ENCODE measurements at regions not wholly inside any gene's neighbourhood (a gene's known extent, or its start where the extent isn't known, plus 50 kb on each side); places are given as distances from the start of the nearest gene placed in this dataset.

DNA sequence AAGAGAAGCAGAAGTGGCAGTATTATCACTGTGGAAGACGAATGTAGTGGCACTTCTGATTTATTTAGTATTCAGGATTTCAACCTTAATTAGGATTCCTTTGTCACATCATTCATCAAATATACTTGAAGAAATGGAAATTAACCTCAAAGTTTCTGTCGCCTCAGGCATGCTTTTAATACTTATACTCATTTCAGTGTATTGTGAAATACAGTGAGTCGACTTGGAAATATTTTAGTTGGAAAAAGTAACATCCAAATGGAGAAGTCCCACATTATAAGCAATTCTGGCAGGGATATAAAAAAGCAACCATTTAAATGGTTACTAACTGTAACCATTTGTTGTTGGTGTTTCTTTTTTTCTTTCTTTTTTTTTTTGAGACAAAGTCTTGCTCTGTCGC, 648.8 kb downstream of the ARL4A start:
- no peak for DNase-seq

DNA sequence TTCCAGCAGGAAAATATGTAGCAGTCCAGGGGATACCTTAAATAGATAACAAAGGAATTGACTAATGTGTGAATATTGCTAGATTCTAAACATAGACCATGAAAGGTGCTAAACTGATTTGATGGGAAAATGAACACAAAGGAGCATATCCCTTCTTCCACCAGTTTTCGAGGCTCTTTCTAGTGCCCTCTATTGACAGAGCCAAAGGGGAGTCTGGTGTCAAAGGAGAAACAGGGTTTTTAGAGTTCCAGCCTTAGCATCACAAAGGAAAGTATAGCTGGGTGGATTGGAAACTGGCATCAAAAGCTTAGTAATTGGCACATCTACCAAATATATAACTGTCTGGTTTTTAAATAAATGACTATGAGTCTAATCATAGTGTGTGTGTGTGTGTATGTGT, 636.8 kb downstream of the ETV1 start:
- DNase-seq, result no peak

DNA sequence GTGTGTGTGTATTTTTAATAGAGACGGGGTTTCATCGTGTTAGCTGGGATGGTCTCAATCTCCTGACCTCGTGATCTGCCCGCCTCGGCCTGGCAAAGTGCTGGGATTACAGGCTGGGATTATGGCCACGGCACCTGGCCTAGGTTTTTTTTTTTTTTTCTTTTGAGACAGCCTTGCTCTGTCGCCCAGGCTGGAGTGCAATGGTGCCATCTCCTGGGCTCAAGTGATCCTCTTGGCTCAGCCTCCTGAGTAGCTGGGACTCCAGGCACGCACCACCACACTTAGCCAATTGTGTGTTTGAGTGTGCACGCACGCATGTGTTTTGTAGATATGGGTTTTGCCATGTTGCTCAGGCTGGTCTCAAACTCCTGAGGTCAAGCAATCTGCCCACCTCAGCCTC, 629.8 kb downstream of the ETV1 start:
- DNase-seq, result no peak

DNA sequence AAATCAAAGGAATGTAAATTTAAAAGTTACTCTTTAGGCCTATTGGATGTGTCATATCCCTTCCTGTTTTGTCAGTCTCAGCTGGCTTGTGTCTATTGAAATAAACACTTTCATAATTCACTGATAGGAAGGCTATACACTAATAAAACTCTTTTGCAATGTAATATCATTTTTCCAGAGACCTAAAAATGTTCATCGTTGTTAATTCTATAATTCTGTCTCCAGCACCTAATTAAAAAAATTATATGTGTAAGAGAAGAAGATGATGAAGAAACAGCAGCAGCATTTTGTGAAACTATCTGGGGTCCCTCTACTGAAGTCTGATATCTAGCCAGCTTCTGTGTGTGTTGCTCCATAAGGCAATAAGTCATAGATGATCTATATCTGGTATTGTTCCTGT, 602.7 kb downstream of the ETV1 start:
- DNase-seq, result no peak

DNA sequence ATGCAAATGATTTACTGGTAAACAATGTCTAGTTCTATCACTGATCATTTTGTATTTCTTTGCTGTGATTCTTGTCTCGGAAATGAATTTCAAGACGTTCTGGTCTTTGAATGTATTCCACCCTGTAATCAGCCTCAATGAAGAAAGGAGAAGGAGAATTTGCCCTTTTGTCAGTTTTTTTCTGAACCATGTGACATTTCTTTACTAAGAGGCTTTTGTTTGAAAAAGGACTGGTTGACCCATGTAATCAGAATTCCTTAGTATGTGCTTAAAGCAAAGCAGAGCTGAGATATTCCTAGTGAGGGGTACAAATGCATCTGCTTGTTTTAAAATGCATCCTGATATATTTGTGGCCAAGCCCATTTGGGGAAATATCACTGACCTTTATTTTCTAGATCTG, 581.6 kb downstream of the ETV1 start:
- DNase-seq, result no peak

DNA sequence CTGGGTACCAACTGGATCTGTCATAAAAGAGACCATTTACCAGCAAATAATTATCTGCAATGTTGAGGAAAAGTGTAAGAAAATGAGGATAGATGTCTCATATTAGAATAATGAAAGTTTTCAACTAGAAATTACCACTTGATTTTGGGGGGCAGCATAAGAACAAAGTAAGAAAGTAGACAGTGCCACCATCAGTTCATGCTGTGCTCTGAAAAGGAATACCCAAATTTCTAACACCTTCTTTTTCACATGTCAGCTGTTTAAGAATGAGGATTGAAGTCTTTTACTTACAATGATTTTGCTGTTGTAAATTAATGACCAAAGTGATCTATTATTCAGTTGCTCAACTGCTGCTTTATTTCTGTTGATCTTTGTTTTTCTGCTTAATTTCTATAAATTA, 578.3 kb downstream of the ETV1 start:
- no peak for DNase-seq

DNA sequence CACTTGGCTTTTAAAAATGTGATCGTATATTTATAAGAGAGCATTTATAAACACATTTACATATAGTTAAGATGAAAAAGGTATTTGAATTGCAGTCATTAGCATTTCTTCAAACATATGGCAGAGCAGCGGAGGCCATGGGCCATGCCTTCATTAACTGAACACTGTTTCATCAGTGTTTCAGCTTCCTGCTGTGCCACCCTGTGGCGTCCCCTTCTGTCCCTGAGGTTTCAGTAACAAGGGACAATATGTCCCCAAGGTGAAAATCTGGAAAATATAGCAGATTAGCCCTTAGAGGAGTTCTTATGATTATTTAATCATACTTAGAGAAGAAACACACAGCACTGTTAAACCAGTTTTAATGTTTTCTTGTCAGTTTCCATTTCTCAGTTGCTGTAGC, 577.8 kb downstream of the ETV1 start:
- no peak for DNase-seq

DNA sequence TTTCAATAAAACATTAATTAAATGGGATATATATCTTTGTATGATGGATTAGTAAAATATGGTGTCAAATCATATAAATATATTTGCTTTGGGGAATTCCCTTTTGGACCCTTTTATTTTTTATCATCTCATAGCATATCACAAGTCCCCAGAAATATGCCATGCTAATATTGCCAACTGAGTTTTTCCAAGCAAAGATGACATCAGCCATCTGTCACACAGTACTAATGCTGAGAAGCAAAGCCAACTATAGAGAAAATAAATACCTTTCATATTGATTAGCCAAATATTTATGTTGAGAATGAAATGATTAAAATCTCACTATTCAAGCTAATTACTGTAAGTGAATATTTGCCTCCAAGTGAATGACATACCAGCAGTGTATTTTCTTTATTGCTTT, 575.3 kb downstream of the ETV1 start:
- no peak for DNase-seq

DNA sequence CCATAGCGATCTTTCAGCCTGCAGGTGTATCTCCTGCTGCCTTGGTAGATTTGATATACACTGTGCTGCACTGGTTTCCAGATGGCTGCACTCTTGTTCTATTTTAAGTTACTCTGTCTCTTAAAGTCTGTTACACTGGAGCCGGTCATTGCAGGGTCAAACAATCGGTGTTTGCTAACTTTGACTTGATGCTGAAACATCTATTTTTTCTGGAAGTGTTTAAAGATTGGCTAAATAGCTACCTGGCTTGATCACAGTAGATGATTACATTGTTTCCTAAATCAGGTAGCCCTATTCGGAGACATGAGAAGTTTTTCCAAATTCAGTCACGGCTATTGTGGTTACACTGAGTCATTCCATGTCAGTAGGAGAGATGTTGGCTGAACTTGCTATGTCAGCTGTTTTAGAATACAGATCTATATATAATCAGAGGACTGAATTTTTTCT, 574.8 kb downstream of the ETV1 start:
- DNase-seq, result no peak

DNA sequence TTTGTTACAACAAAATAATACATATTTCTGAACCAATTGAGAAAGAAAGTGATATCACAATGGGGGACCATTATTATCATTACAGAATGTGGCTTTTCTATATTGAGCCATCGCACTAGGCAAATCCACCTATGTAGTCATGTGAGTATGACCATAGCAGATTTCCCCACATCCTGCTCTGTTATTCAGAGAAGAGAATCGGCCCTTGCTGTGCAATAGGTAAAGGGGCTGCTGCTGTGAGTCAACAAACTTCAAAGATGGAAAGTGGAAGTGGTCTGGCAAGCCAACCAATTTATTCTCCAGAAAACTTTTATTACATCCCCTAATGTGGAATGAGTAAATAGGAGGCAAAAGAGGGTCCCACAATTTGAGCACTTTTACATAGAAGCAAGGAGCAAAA, 573.4 kb downstream of the ETV1 start:
- no peak for DNase-seq

DNA sequence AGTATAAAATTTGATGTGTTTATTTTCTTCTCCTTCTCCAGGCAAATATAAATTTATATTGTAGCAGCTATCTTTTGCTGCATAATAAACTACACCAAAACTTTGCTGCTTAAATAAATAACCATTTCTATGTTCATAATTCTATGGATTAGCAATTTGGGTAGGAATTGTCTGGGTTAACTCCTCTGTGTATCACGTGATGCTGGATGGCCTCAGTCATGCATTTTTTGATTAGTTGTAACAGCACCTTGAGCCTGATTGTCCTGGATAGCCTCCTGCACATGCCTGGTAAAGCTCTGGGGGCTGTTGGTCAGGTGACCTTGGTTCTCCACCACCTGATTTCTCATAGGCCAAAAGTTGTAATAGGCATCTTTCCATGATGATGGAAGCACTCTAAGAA, 572.9 kb downstream of the ETV1 start:
- no peak for DNase-seq

DNA sequence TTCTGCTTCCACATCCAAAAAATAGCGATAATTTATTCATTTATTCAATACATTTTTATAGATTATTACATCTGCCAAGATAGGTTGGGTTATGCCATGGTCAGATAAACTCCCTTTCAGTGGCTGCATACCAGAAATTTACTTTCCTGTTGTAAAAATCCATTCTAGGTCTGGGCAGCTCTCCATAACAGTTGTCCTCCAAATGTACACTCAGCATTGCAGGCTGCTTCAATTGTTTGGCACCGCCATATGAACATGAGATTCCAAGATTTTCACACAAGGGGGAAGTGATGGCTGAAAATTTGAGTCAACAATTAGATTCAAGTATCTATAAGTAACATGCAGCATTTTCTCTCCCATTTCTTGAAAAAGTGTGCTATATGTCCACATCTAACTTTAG, 568.7 kb downstream of the ETV1 start:
- no peak for DNase-seq

DNA sequence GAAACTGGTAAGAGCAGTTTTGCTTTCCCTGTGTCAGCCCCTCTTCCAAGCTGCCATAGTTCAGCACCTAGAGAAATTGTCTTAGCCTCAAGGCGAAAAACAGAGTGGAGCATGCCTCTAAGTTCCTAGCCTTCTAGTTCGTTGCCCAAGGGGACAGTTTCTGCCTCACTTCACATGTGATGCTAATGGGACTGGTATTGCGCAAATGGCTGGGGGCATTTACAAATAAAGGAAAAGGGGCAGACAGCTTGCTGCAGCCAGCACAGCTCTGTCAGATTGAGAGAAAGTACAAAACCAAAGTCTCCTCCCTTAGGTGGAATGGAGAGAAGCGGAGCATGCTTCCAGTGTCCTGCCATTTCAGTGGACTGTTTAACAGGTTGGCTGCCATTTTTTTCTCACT, 567.7 kb downstream of the ETV1 start:
- no peak for DNase-seq

DNA sequence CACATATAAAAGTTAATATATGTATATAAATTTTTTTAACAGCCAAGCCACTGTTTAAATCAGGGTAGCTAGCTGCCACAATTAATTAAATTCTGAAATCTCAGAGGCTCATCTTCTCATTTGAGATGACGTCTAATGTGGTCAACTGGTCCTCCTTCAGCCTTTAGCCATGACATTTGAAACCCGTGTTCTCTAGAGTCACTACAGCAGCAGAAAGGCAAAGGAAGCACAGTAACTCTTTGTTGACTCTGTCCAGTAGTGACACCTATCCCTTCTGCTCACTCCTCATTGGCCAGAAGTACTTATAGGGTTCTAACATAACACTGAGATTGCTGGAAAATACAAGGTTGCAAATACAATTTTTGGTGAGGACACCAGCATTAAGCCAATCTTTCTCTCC, 555.5 kb downstream of the ETV1 start:
- no peak for DNase-seq

DNA sequence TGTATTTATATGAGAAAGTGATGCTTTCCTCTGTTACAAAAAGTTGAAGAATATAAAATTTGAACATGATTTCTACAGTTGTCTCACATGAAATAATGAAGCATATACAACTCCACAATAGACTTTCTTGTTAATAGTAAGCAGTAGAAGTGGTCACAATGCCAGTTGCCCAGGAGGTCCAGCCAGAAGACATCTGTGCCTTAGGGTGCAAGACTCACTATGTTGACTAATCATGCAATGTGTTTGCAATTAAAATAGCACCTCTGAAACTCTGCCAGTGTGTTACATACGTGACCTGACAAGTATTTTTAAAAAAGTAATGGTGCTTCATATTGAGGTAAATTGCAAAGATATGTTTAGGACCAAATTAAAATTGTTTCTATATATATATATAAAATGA, 547.2 kb downstream of the ETV1 start:
- DNase-seq, result no peak

DNA sequence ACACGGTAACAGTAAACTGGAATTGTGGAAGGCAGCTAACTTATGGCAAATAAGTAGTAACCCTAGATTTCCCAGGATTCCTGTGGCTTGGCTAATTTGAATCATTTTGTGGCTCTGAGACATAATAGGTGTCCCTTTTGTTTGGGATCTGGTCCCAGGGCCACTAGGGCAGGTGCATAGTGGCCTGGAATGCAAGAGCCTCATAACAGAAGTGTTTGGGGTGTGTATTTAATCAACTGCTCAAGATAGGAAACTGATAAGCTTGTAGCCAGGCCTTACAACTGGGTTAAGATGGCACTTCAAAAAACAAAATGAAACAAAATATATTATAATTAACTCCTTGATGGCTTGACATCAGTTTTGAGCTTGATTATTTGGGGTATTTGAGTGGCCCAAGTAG, 541.8 kb downstream of the ETV1 start:
- DNase-seq, result no peak

DNA sequence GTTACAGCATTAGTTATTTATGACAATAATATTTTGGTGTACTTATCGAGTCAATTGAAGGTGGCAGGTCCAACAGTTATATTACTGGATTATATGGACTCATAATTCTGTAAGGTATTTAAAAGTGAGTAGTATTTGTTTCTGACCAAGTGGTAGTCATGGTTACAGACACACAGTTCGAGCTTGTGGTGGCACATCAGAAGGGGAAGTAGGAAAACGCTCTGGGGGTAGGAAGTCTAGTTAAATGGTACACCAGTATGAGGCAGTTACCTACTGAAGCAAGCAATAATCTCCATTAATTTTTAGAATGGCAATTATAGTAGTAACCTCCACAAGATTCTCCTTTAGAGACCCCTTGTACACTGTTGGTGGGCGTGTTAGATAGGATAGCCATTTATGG, 541.2 kb downstream of the ETV1 start:
- no peak for DNase-seq

DNA sequence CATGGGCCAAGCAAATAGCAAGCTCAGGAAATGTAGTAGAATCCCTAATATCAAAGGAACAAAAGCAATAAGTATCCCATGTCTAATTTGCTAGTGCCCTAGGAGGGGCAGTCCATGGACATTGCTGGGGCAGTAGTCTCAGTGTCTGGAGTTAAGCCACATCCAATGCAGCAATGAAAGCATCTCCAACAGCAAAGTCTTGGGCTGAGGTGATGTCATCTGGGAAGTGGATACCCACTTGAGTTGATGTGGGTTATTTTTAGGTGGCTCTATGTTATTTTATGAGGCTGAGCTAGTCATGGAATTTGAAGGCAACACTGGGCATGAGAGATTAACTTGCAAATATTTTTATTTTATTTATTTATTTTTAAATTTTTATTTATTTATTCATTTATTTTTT, 540.0 kb downstream of the ETV1 start:
- no peak for DNase-seq

DNA sequence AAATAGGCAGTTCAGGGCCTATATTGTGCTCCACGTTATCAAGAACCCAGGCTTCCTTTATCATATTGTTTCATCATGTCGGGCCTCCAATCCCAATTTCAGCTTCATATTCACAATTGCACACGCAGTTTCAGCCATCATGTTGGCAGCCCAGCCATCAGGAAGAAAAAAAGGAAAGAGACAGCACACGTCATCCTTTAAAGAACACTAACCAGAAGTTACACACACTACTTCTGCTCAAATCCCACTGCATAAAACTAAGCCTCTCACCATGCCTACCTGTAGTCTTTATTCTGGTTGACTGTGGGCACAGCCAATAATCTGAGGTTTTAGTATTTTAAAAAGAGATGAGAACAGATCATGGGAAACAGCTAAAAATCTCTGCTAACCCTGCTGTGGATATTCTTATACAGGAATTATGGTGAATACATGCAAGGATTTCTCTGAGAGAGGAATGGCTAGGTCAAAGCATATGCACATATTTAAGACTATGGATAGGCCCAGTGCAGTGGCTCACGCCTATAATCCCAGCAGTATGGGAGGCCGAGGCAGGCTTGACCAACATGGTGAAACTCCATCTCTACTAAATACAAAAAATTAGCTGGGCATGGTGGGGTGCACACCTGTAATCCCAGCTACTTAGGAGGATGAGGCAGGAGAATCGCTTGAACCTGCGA, 534.4 kb downstream of the ETV1 start:
- DNase-seq, result no peak

DNA sequence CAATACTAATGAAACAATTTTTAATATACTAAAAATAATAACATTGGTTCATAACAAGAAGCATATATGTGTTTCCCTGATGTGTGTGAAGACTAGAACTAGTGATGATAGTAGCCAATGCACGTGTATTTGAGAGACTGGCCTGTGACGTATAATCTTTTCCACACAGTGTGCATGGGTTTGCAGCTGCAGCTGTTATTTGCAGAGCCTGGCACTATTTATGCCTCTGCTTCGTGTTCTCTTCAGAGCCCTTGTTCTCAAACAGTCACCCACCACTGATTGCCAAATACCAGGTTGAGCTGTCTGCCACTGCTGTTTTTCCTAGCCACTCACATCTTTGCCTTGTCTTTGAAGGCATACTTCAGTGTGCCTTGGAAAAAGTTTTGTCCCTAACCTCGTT, 531.7 kb downstream of the ETV1 start:
- no peak for DNase-seq

DNA sequence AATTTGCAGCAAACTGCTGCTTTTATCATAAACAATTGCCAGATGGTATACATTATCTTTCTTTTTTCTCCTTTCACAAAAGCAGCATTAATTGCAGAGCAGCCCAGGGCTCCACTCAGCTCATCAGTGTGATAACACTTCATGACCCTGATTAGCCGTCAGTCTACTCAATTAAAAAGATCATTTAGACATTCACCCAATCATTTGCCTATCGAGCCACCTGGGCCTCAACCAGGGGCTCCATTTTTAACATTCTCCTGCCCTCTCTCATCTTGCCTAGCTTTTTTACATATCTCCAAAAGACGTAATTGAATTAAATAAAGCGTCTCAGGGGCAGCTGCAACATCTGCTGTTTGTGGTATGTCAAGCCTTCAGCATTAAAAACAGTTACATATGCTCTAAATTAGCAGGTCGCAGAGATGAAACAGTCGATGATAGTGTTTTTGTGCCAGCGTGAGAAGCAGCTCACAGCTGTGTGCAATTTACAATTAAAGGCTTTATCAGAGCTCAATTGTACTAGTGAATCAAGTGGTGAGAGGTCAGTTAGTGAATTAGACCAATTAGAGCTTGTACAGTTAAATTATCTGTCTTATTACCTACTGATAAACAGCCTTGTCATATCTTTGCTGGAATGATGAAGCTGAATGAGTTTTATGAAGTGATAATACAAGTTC, 522.5 kb downstream of the ETV1 start:
- DNase-seq, result no peak

DNA sequence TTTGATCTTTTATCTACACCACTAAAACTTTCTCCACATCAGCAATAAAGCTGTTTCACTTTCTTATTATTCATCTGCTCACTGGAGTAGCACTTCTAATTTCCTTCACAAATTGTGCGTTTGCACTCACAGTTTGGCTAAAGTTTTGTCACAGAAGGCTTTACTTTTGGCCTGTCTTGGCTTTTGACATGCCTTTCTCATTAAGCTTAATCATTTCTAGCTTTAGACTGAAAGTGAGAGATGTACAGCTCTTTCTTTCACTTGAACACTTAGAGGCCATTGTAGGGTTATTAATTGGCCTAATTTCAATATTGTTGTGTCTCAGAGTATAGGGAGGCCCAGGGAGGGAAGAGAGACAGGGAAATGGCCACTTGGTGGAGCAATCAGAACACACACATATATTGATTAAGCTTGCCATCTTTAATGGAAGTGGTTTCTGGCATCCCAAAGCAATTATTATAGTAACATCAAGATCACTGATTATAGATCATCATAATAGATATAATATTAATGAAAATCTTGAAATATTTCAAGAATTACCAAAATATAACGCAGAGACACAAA, 512.5 kb downstream of the ETV1 start:
- no peak for DNase-seq

DNA sequence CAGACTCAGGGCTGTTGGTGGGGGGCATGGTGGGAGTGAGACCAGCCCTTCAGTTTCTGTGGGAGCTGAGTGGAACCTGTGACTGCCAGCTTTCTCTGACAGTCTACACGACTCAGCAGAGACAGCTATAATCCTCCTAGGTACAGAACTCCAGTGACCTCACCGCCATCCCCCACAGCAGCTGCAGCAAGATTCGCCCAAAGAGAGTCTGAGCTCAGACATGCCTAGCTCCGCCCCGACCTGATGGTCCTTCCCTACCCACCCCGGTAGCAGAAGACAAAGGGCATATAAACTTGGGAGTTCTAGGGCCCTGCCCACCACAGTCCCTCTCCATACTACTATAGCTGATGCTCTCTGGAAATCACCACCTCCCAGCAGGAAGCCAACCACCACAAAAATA, 500.1 kb downstream of the ETV1 start:
- no peak for DNase-seq

DNA sequence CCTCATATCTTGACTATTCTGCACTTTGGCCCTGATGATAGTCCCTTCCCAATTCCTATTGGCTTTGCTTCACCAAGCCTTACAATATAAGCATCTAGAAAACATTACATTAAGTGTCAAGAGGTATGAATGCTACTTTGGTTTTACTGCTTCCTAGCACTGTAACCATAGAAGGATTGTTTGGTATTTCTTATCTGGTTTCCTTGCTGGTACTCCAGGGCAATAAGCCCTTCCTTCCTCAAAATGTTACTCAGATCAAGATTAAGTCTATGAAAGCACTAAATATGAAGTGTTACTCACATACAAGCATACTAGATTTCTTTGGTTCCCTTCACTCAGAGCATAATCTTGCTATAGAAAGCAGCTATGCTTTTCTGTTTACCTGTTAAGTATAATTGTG, 492.5 kb downstream of the ETV1 start:
- no peak for DNase-seq

DNA sequence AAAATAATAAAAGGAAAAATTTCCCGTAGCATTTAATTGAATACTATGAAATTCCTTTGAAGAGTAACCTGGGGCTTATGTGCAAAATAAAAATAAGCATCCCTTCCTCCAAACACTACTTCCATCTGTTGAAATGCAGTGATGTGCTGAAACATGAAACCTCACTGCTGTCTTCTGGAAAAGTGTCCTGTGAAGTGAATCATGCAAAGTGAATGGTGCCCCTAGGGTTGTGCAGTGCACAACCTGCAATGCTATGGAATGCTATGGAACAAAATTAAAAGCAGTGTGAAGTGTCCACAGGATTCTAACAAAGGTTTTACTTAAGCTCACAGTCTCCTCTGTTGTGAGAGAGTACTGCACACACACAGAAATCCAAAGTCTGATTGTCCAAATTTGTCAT, 480.9 kb downstream of the ETV1 start:
- DNase-seq, result no peak

Measured in AML-193 (cell line).